HCT116 (cell line): ENCODE measurements at regions not wholly inside any gene's neighbourhood (a gene's known extent, or its start where the extent isn't known, plus 50 kb on each side); places are given as distances from the start of the nearest gene placed in this dataset.

Experiments used
- CTCF ChIP-seq, 3 experiments: fragments of 200-600 bp in 1 of 3; sonication (generic) in 1 of 3; IDR thresholded peaks in 2 of 3; conservative IDR thresholded peaks in 1 of 3; 2 replicates each; pipeline ENCODE4 v1.5.1; 2012 to 2017; ENCODE audit warnings: low read depth in 2 of 3, low read length in 2 of 3, antibody characterized with exemption in 1 of 3, borderline replicate concordance in 1 of 3, control low read depth in 1 of 3, mild to moderate bottlenecking in 1 of 3, mixed read lengths in 1 of 3, mixed run types in 1 of 3, moderate library complexity in 1 of 3; ENCODE audit not compliant: insufficient read depth in 1 of 3
- EZH2 ChIP-seq: fragments of 200-600 bp; sonication (generic); IDR thresholded peaks from 2 replicates; pipeline ENCODE4 v1.6.1; 2017; ENCODE audit warnings: antibody characterized with exemption, mixed run types
- MAX ChIP-seq: IDR thresholded peaks from 2 replicates; pipeline ENCODE4 v1.6.1; 2012
- POLR2A ChIP-seq: IDR thresholded peaks from 2 replicates; pipeline ENCODE4 v1.7.0; 2011; ENCODE audit warnings: borderline replicate concordance; ENCODE audit not compliant: insufficient read depth, insufficient read length; ENCODE audit errors: extremely low read depth
- POLR2AphosphoS5 ChIP-seq: IDR thresholded peaks from 2 replicates; pipeline ENCODE4 v1.6.1; 2011; ENCODE audit warnings: mild to moderate bottlenecking, low read depth, low read length, moderate library complexity
- SP1 ChIP-seq: IDR thresholded peaks from 2 replicates; pipeline ENCODE4 v1.6.1; 2012; ENCODE audit warnings: low read depth
- ZFX ChIP-seq: fragments of 450-650 bp; IDR thresholded peaks from 2 replicates; pipeline ENCODE4 v1.6.1; 2017
- TF ChIP-seq, protein P1 (sequence below): IDR thresholded peaks from 2 replicates; pipeline ENCODE4 v1.6.1; 2012; ENCODE audit warnings: low read depth

GRCh38 chr9:88643931-88644330, 109.0 kb downstream of the NXNL2 start:
- TF ChIP-seq POLR2A, result no peak
- TF ChIP-seq SP1, result no peak
- TF ChIP-seq ZFX, result no peak
- no peak for TF ChIP-seq CTCF (IDR thresholded peaks at IDR 0.05 in 2 of 3, conservative IDR thresholded peaks at IDR 0.05 in 1 of 3; ENCODE audit: borderline replicate concordance in 1 of 3, insufficient read depth in 1 of 3, low read depth in 2 of 3, low read length in 2 of 3)
- TF ChIP-seq MAX, result no peak
- TF ChIP-seq POLR2AphosphoS5, result no peak
- TF ChIP-seq, protein P1, sequence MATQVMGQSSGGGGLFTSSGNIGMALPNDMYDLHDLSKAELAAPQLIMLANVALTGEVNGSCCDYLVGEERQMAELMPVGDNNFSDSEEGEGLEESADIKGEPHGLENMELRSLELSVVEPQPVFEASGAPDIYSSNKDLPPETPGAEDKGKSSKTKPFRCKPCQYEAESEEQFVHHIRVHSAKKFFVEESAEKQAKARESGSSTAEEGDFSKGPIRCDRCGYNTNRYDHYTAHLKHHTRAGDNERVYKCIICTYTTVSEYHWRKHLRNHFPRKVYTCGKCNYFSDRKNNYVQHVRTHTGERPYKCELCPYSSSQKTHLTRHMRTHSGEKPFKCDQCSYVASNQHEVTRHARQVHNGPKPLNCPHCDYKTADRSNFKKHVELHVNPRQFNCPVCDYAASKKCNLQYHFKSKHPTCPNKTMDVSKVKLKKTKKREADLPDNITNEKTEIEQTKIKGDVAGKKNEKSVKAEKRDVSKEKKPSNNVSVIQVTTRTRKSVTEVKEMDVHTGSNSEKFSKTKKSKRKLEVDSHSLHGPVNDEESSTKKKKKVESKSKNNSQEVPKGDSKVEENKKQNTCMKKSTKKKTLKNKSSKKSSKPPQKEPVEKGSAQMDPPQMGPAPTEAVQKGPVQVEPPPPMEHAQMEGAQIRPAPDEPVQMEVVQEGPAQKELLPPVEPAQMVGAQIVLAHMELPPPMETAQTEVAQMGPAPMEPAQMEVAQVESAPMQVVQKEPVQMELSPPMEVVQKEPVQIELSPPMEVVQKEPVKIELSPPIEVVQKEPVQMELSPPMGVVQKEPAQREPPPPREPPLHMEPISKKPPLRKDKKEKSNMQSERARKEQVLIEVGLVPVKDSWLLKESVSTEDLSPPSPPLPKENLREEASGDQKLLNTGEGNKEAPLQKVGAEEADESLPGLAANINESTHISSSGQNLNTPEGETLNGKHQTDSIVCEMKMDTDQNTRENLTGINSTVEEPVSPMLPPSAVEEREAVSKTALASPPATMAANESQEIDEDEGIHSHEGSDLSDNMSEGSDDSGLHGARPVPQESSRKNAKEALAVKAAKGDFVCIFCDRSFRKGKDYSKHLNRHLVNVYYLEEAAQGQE, result no peak
- TF ChIP-seq EZH2, result no peak
